DND-41 (cell line): ENCODE measurements at regions not wholly inside any gene's neighbourhood (a gene's known extent, or its start where the extent isn't known, plus 50 kb on each side); places are given as distances from the start of the nearest gene placed in this dataset.

Source experiments
- ATAC-seq: fragments of 200-7000 bp; cut with Tn5 transposase; 3 replicates; pipeline ENCODE4 v1.9.1; 2021; ENCODE audit warnings: low read depth; ENCODE audit not compliant: insufficient read depth
- DNase-seq: peaks from one replicate; pipeline ENCODE4 v3.0.0-alpha.2; 2020
- H2AFZ ChIP-seq: 2 replicates; pipeline ENCODE4 v1.6.0; 2012; ENCODE audit warnings: low read depth, low read length
- H3K27ac ChIP-seq: 2 replicates; pipeline ENCODE4 v1.5.1; 2012; ENCODE audit warnings: low read length, inconsistent platforms
- H3K27me3 ChIP-seq: fragments of 200-600 bp; sonication (generic); 2 replicates; pipeline ENCODE4 v1.6.0; 2012; ENCODE audit warnings: low read length, mild to moderate bottlenecking, inconsistent platforms; ENCODE audit not compliant: insufficient read depth, poor library complexity
- H3K36me3 ChIP-seq: 2 replicates; pipeline ENCODE4 v1.5.1; 2012; ENCODE audit warnings: low read length, inconsistent platforms; ENCODE audit not compliant: insufficient read depth
- H3K4me1 ChIP-seq: 2 replicates; pipeline ENCODE4 v1.5.1; 2012; ENCODE audit warnings: mild to moderate bottlenecking, low read length; ENCODE audit not compliant: insufficient read depth
- H3K4me2 ChIP-seq: 2 replicates; pipeline ENCODE4 v1.6.0; 2012; ENCODE audit warnings: mild to moderate bottlenecking, moderate library complexity, low read length, inconsistent platforms; ENCODE audit not compliant: insufficient read depth
- H3K4me3 ChIP-seq, 2 experiments: fragments of 200-600 bp in 1 of 2; shearing (Covaris generic) in 1 of 2; 2 replicates each; pipeline ENCODE4 v1.5.1; 2012 to 2016; ENCODE audit warnings: inconsistent platforms in 2 of 2, low read length in 2 of 2, mild to moderate bottlenecking in 2 of 2, low read depth in 1 of 2, moderate library complexity in 1 of 2
- H3K79me2 ChIP-seq: 2 replicates; pipeline ENCODE4 v1.6.0; 2012; ENCODE audit warnings: low read length, inconsistent platforms; ENCODE audit not compliant: insufficient read depth
- H3K9ac ChIP-seq: 2 replicates; pipeline ENCODE4 v1.6.0; 2012; ENCODE audit warnings: low read depth, mild to moderate bottlenecking, inconsistent platforms, low read length, moderate library complexity
- H3K9me3 ChIP-seq: 2 replicates; pipeline ENCODE4 v1.5.1; 2012; ENCODE audit warnings: low read length, moderate library complexity, mild to moderate bottlenecking, inconsistent platforms; ENCODE audit not compliant: insufficient read depth, severe bottlenecking
- H4K20me1 ChIP-seq: 2 replicates; pipeline ENCODE4 v1.6.0; 2012; ENCODE audit warnings: low read length; ENCODE audit not compliant: insufficient read depth
- CTCF ChIP-seq: IDR thresholded peaks from 2 replicates; pipeline ENCODE4 v1.5.1; 2012; ENCODE audit warnings: borderline replicate concordance, low read length, moderate library complexity, mild to moderate bottlenecking; ENCODE audit not compliant: poor library complexity, severe bottlenecking; ENCODE audit errors: extremely low read depth
- EZH2 ChIP-seq: IDR thresholded peaks from 3 replicates; pipeline ENCODE4 v1.6.1; 2012; ENCODE audit warnings: borderline replicate concordance, low read depth, mild to moderate bottlenecking, moderate library complexity, low read length, inconsistent platforms; ENCODE audit not compliant: severe bottlenecking

GRCh38 chr11:36899800-36900199, 301.8 kb upstream of the RAG2 start:
- TF ChIP-seq EZH2, result no peak
- no peak for TF ChIP-seq CTCF
- no peak overlapping the region for H3K4me3 ChIP-seq
- DNase-seq (no peak), ATAC-seq (no peak)
- H2AFZ ChIP-seq, result no peak overlapping the region
- H3K4me1 ChIP-seq, result no peaks in the 10 kb centered on the region
- H3K9me3 ChIP-seq, result no peaks in the 10 kb centered on the region
- no peaks in the 10 kb centered on the region for H3K79me2 ChIP-seq
- peaks cover 20% of the 10 kb centered on the region for H3K27me3 ChIP-seq
- no peaks in the 10 kb centered on the region for H4K20me1 ChIP-seq
- H3K9ac ChIP-seq, result no peak overlapping the region
- no peak overlapping the region for H3K4me2 ChIP-seq
- no peaks in the 10 kb centered on the region for H3K36me3 ChIP-seq
- H3K27ac ChIP-seq, result no peak overlapping the region

- Histone ChIP-seq H3K4me3 (no peak overlapping the region), H2AFZ (no peak overlapping the region), H4K20me1 (no peaks in the 10 kb centered on the region), H3K9ac (no peak overlapping the region), H3K79me2 (no peaks in the 10 kb centered on the region), H3K27ac (no peak overlapping the region), H3K4me1 (no peaks in the 10 kb centered on the region), H3K27me3 (peaks cover 9% of the 10 kb centered on the region), H3K9me3 (no peaks in the 10 kb centered on the region), H3K4me2 (no peak overlapping the region), H3K36me3 (no peaks in the 10 kb centered on the region)
- TF ChIP-seq CTCF (no peak), EZH2 (no peak)
- no peak for ATAC-seq
- no peak for DNase-seq
Observed at GRCh38 chr11:36890841-36891240, 292.8 kb upstream of the RAG2 start.

- no peaks in the 10 kb centered on the region for H3K36me3 ChIP-seq
- ATAC-seq, result no peak
- H3K9ac ChIP-seq, result no peak overlapping the region
- H3K4me2 ChIP-seq, result no peak overlapping the region
- no peak overlapping the region for H2AFZ ChIP-seq
- no peaks in the 10 kb centered on the region for H3K4me1 ChIP-seq
- no peak for DNase-seq
- H3K79me2 ChIP-seq, result no peaks in the 10 kb centered on the region
- TF ChIP-seq CTCF (no peak), EZH2 (no peak)
- H3K4me3 ChIP-seq, result no peak overlapping the region
- no peaks in the 10 kb centered on the region for H4K20me1 ChIP-seq
- H3K27ac ChIP-seq, result no peak overlapping the region
- peaks cover 6% of the 10 kb centered on the region for H3K27me3 ChIP-seq
- no peaks in the 10 kb centered on the region for H3K9me3 ChIP-seq
Observed at GRCh38 chr11:36890121-36890679, 292.2 kb upstream of the RAG2 start.

GRCh38 chr11:36885154-36885553, 287.1 kb upstream of the RAG2 start:
- ATAC-seq, result no peak
- H3K36me3 ChIP-seq, result no peaks in the 10 kb centered on the region

More at GRCh38 chr11:36885154-36885553, 287.1 kb upstream of the RAG2 start:
- Histone ChIP-seq H4K20me1 (no peaks in the 10 kb centered on the region), H3K4me2 (no peak overlapping the region), H2AFZ (no peak overlapping the region), H3K27ac (no peak overlapping the region), H3K9ac (no peak overlapping the region), H3K27me3 (peaks cover 4% of the 10 kb centered on the region), H3K4me1 (no peaks in the 10 kb centered on the region), H3K79me2 (no peaks in the 10 kb centered on the region), H3K9me3 (no peaks in the 10 kb centered on the region), H3K4me3 (no peak overlapping the region)
- TF ChIP-seq EZH2, result no peak
- no peak for TF ChIP-seq CTCF
- no peak for DNase-seq
